Mesendoderm (in vitro differentiated cells): ENCODE measurements at regions not wholly inside any gene's neighbourhood (a gene's known extent, or its start where the extent isn't known, plus 50 kb on each side); places are given as distances from the start of the nearest gene placed in this dataset.

Experiments
- DNase-seq: peaks from one replicate; pipeline ENCODE4 v3.0.0; 2013
- H2AK5ac ChIP-seq: 2 replicates; pipeline ENCODE4 v1.6.1; 2013; ENCODE audit warnings: low read length, inconsistent platforms
- H2BK120ac ChIP-seq: 2 replicates; pipeline ENCODE4 v1.6.1; 2013; ENCODE audit warnings: low read depth, mild to moderate bottlenecking, low read length, moderate library complexity, mixed read lengths
- H2BK15ac ChIP-seq: replicated peaks from 2 replicates; pipeline ENCODE4 v1.6.1; 2013; ENCODE audit warnings: low read depth, mild to moderate bottlenecking, moderate library complexity
- H2BK5ac ChIP-seq: 2 replicates; pipeline ENCODE4 v1.6.1; 2013; ENCODE audit warnings: low read length, inconsistent platforms
- H3K18ac ChIP-seq: 2 replicates; pipeline ENCODE4 v1.6.1; 2013; ENCODE audit warnings: mild to moderate bottlenecking, low read length, mixed read lengths
- H3K23ac ChIP-seq: one replicate; pipeline ENCODE4 v1.6.1; 2013; ENCODE audit warnings: low read length
- H3K27ac ChIP-seq: 2 replicates; pipeline ENCODE4 v1.5.1; 2013; ENCODE audit warnings: low read depth, mild to moderate bottlenecking, inconsistent platforms, low read length, moderate library complexity
- H3K27me3 ChIP-seq: 2 replicates; pipeline ENCODE4 v1.6.1; 2013; ENCODE audit warnings: low read length, control low read depth, mild to moderate bottlenecking, inconsistent platforms; ENCODE audit not compliant: insufficient read depth, poor library complexity
- H3K36me3 ChIP-seq: 2 replicates; pipeline ENCODE4 v1.6.1; 2013; ENCODE audit warnings: low read length, inconsistent platforms; ENCODE audit not compliant: control insufficient read depth, insufficient read depth
- H3K4ac ChIP-seq: one replicate; pipeline ENCODE4 v1.6.1; 2013; ENCODE audit warnings: low read depth, mild to moderate bottlenecking, low read length, moderate library complexity
- H3K4me1 ChIP-seq: 2 replicates; pipeline ENCODE4 v1.6.1; 2013; ENCODE audit warnings: low read depth, low read length, inconsistent platforms; ENCODE audit not compliant: control insufficient read depth
- H3K4me2 ChIP-seq: 2 replicates; pipeline ENCODE4 v1.6.1; 2013; ENCODE audit warnings: low read length
- H3K4me3 ChIP-seq: 2 replicates; pipeline ENCODE4 v1.5.1; 2013; ENCODE audit warnings: mild to moderate bottlenecking, low read length
- H3K56ac ChIP-seq: one replicate; pipeline ENCODE4 v1.6.1; 2013; ENCODE audit warnings: low read length
- H3K79me1 ChIP-seq: 2 replicates; pipeline ENCODE4 v1.6.1; 2013; ENCODE audit warnings: low read length, inconsistent platforms
- H3K79me2 ChIP-seq: 2 replicates; pipeline ENCODE4 v1.6.1; 2013; ENCODE audit warnings: mild to moderate bottlenecking, low read length; ENCODE audit not compliant: control insufficient read depth, insufficient read depth
- H3K9ac ChIP-seq: 2 replicates; pipeline ENCODE4 v1.6.1; 2013; ENCODE audit warnings: low read length, inconsistent platforms
- H4K5ac ChIP-seq: one replicate; pipeline ENCODE4 v1.6.1; 2013; ENCODE audit warnings: low read length
- H4K8ac ChIP-seq: one replicate; pipeline ENCODE4 v1.6.1; 2013; ENCODE audit warnings: low read depth, mild to moderate bottlenecking, control low read depth, low read length, moderate library complexity
- WGBS: extraction: QIAGEN DNeasy Blood & Tissue Kit; methylation state at CpG from one replicate; pipeline ENCODE4 v1.1.7; 2013; ENCODE audit warnings: low lambda C conversion rate, missing lambda C conversion rate; ENCODE audit not compliant: insufficient coverage; ENCODE audit errors: extremely low coverage; 5-methylcytosine and 5-hydroxymethylcytosine counted together

GRCh38 chr3:103825586-103825985 lies 1390.8 kb downstream of the ZPLD1 start:
- no peak overlapping the region for H3K4ac ChIP-seq
- H2AK5ac ChIP-seq, result no peak overlapping the region
- DNase-seq, result no peak
- no peak overlapping the region for H3K56ac ChIP-seq
- H2BK15ac ChIP-seq, result no peak overlapping the region
- no peak overlapping the region for H2BK120ac ChIP-seq
- H3K79me2 ChIP-seq, result no peaks in the 10 kb centered on the region
- no peaks in the 10 kb centered on the region for H3K36me3 ChIP-seq
- H3K4me2 ChIP-seq, result no peak overlapping the region
- no peak overlapping the region for H3K27ac ChIP-seq
- H2BK5ac ChIP-seq, result no peak overlapping the region
- H3K23ac ChIP-seq, result no peak overlapping the region
- no peak overlapping the region for H3K9ac ChIP-seq
- H3K4me1 ChIP-seq, result no peaks in the 10 kb centered on the region
- H3K79me1 ChIP-seq, result no peaks in the 10 kb centered on the region
- H4K8ac ChIP-seq, result no peak overlapping the region
- H3K18ac ChIP-seq, result no peak overlapping the region
- no peak overlapping the region for H4K5ac ChIP-seq
- H3K4me3 ChIP-seq, result no peak overlapping the region
- no peaks in the 10 kb centered on the region for H3K27me3 ChIP-seq

GRCh38 chr3:103829723-103830326 lies 1395.0 kb downstream of the ZPLD1 start:
- H3K27ac ChIP-seq, result no peak overlapping the region
- no peaks in the 10 kb centered on the region for H3K4me1 ChIP-seq
- H3K27me3 ChIP-seq, result no peaks in the 10 kb centered on the region
- no peak overlapping the region for H2BK5ac ChIP-seq
- no peak overlapping the region for H3K18ac ChIP-seq
- H3K56ac ChIP-seq, result no peak overlapping the region
- H3K4me2 ChIP-seq, result no peak overlapping the region
- no peak overlapping the region for H3K4ac ChIP-seq
- no peaks in the 10 kb centered on the region for H3K79me1 ChIP-seq
- H3K9ac ChIP-seq, result no peak overlapping the region
- H3K79me2 ChIP-seq, result no peaks in the 10 kb centered on the region
- no peak overlapping the region for H2AK5ac ChIP-seq
- no peak overlapping the region for H2BK120ac ChIP-seq
- no peak overlapping the region for H3K4me3 ChIP-seq
- no peak overlapping the region for H4K5ac ChIP-seq
- no peak overlapping the region for H3K23ac ChIP-seq
- H4K8ac ChIP-seq, result no peak overlapping the region
- no peak overlapping the region for H2BK15ac ChIP-seq
- no peaks in the 10 kb centered on the region for H3K36me3 ChIP-seq
- no peak for DNase-seq

GRCh38 chr3:103847081-103848062 lies 1412.6 kb downstream of the ZPLD1 start:
- H3K27ac ChIP-seq, result no peak overlapping the region
- no peaks in the 10 kb centered on the region for H3K4me1 ChIP-seq
- no peak overlapping the region for H2BK15ac ChIP-seq
- no peak for DNase-seq
- 100% methylated on average over 3 of the region's 8 CpGs for whole genome bisulfite sequencing
- no peak overlapping the region for H3K56ac ChIP-seq
- no peak overlapping the region for H2BK5ac ChIP-seq
- no peak overlapping the region for H4K8ac ChIP-seq
- no peaks in the 10 kb centered on the region for H3K36me3 ChIP-seq
- H4K5ac ChIP-seq, result no peak overlapping the region
- no peak overlapping the region for H3K18ac ChIP-seq
- H3K27me3 ChIP-seq, result no peaks in the 10 kb centered on the region
- no peak overlapping the region for H2BK120ac ChIP-seq
- H3K4me2 ChIP-seq, result no peak overlapping the region
- H2AK5ac ChIP-seq, result no peak overlapping the region
- no peak overlapping the region for H3K9ac ChIP-seq
- no peak overlapping the region for H3K4ac ChIP-seq
- H3K79me2 ChIP-seq, result no peaks in the 10 kb centered on the region
- H3K79me1 ChIP-seq, result no peaks in the 10 kb centered on the region
- H3K23ac ChIP-seq, result no peak overlapping the region
- no peak overlapping the region for H3K4me3 ChIP-seq

GRCh38 chr3:103851793-103852192 lies 1417.0 kb downstream of the ZPLD1 start:
- H2BK5ac ChIP-seq, result no peak overlapping the region
- no peak overlapping the region for H3K23ac ChIP-seq
- H3K36me3 ChIP-seq, result no peaks in the 10 kb centered on the region
- no peak overlapping the region for H2AK5ac ChIP-seq
- H3K4me1 ChIP-seq, result no peaks in the 10 kb centered on the region
- no peaks in the 10 kb centered on the region for H3K27me3 ChIP-seq
- no peak for DNase-seq
- no peak overlapping the region for H2BK120ac ChIP-seq
- H2BK15ac ChIP-seq, result no peak overlapping the region
- H3K4ac ChIP-seq, result no peak overlapping the region
- no peak overlapping the region for H3K9ac ChIP-seq
- no peak overlapping the region for H3K56ac ChIP-seq
- H3K4me3 ChIP-seq, result no peak overlapping the region
- no peak overlapping the region for H3K27ac ChIP-seq
- H3K18ac ChIP-seq, result no peak overlapping the region
- no peaks in the 10 kb centered on the region for H3K79me2 ChIP-seq
- no peak overlapping the region for H3K4me2 ChIP-seq
- no peaks in the 10 kb centered on the region for H3K79me1 ChIP-seq
- no peak overlapping the region for H4K5ac ChIP-seq
- H4K8ac ChIP-seq, result no peak overlapping the region

- H3K4me2 ChIP-seq, result no peak overlapping the region
- H2AK5ac ChIP-seq, result no peak overlapping the region
- H3K79me2 ChIP-seq, result no peaks in the 10 kb centered on the region
- no peak overlapping the region for H3K4ac ChIP-seq
- H2BK15ac ChIP-seq, result no peak overlapping the region
- H3K36me3 ChIP-seq, result no peaks in the 10 kb centered on the region
- no peak overlapping the region for H3K27ac ChIP-seq
- DNase-seq, result no peak
- no peak overlapping the region for H2BK120ac ChIP-seq
- no peak overlapping the region for H4K5ac ChIP-seq
- no peak overlapping the region for H3K23ac ChIP-seq
- H3K18ac ChIP-seq, result no peak overlapping the region
- H3K79me1 ChIP-seq, result no peaks in the 10 kb centered on the region
- no peaks in the 10 kb centered on the region for H3K4me1 ChIP-seq
- H3K4me3 ChIP-seq, result no peak overlapping the region
- H3K9ac ChIP-seq, result no peak overlapping the region
- H3K56ac ChIP-seq, result no peak overlapping the region
- no peak overlapping the region for H2BK5ac ChIP-seq
- H4K8ac ChIP-seq, result no peak overlapping the region
- no peaks in the 10 kb centered on the region for H3K27me3 ChIP-seq
Measured at GRCh38 chr3:103862415-103862814, 1427.6 kb downstream of the ZPLD1 start.

- Histone ChIP-seq H3K9ac (no peak overlapping the region), H2BK15ac (no peak overlapping the region), H3K18ac (no peak overlapping the region), H3K4me2 (no peak overlapping the region), H3K79me2 (no peaks in the 10 kb centered on the region), H4K5ac (no peak overlapping the region), H3K4me3 (no peak overlapping the region), H3K56ac (no peak overlapping the region), H2BK5ac (no peak overlapping the region), H3K27me3 (no peaks in the 10 kb centered on the region), H3K23ac (no peak overlapping the region), H3K4ac (no peak overlapping the region), H3K79me1 (no peaks in the 10 kb centered on the region), H3K27ac (no peak overlapping the region), H3K4me1 (no peaks in the 10 kb centered on the region), H2AK5ac (no peak overlapping the region), H3K36me3 (no peaks in the 10 kb centered on the region), H2BK120ac (no peak overlapping the region), H4K8ac (no peak overlapping the region)
- no CpG with 5 or more reads among the region's 3 CpGs for WGBS
- no peak for DNase-seq
Measured at GRCh38 chr3:103863381-103863780, 1428.6 kb downstream of the ZPLD1 start.
